GM12892 (cell line): ENCODE measurements at regions not wholly inside any gene's neighbourhood (a gene's known extent, or its start where the extent isn't known, plus 50 kb on each side); places are given as distances from the start of the nearest gene placed in this dataset.

Experiments used
- POLR2A ChIP-seq: IDR thresholded peaks from 2 replicates; pipeline ENCODE4 v1.6.1; 2011; ENCODE audit warnings: low read depth, low read length, control low read depth
- TAF1 ChIP-seq: IDR thresholded peaks from 2 replicates; pipeline ENCODE4 v1.6.1; 2011; ENCODE audit warnings: low read depth, mild to moderate bottlenecking, control low read depth, low read length, borderline replicate concordance

DNA sequence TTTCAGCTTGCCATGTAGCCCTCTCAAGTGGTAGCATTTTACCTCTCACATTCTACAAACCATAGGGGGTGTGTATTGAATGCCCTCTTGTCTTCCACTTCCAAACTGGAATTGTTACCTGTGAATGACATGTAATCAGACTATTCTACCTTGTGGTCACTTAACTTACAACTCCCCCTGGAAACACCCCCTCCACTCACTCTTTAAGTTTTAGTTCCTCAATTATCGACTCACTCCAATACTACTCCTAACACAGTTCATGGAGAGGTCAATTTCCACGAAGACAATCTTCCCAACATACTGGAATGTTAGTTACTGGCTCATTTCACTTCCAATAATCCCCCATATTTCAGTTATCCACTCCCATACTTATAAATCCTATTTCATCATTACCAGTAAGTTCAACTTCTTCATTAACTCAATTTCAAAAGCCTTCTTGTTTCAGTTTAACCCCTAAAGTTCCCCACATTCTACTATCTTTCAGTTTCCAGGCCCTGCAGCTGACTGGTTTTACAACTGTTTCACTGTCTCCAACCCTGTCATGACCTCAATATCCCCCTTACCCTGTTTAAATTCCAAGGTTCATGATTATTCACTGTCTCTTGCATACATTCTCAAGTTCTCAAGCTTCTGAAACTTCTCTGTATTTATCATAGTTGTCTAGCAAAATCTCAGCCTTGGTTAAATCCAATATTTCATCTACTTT lies 92.5 kb downstream of the C11orf87 start:
- TF ChIP-seq POLR2A (no peak), TAF1 (no peak)
